ENCODE measurements at regions not wholly inside any gene's neighbourhood (a gene's known extent, or its start where the extent isn't known, plus 50 kb on each side); places are given as distances from the start of the nearest gene placed in this dataset.

GRCh38 chr9:21709464-21710058, 92.9 kb upstream of the MTAP start:
- peak; percentile 60 for ATAC-seq (ENCODE audit: low read depth)
- POLR2A ChIA-PET: no interaction called here
- CTCF ChIA-PET: interaction anchor here (0.6 to 2.7 kb wide), 13 partner anchors 10 to 688 kb away, joined by 3 to 20 read pairs (median 4); no protein-coding TSS in a partner anchor

More at GRCh38 chr9:21709464-21710058, 92.9 kb upstream of the MTAP start:
- intact Hi-C loops (cut with micrococcal nuclease): loop anchor here (1.0 to 5.0 kb wide), 3 partner anchors 80 to 383 kb away; no protein-coding TSS in a partner anchor
- Histone ChIP-seq H4K20me1 (ENCODE audit: control insufficient read depth, insufficient read depth, low read length, poor library complexity, severe bottlenecking) (no peaks in the 10 kb centered on the region), H3K9ac (ENCODE audit: low read length) (no peak overlapping the region), H3K36me3 (replicated peaks in 1 of 2; ENCODE audit: control extremely low read depth in 1 of 2, control insufficient read depth in 1 of 2, extremely low read depth in 1 of 2, insufficient read depth in 2 of 2, low read length in 1 of 2) (no peaks in the 10 kb centered on the region), H3K27me3 (replicated peaks in 1 of 4; ENCODE audit: control extremely low read depth in 1 of 4, control insufficient read depth in 3 of 4, insufficient read depth in 4 of 4, low read length in 3 of 4) (peaks cover 0 to 3% (median 0%) of the 10 kb centered on the region in 4 experiments), H3K79me2 (ENCODE audit: control insufficient read depth, insufficient read depth, low read length) (no peaks in the 10 kb centered on the region), H3K9me3 (ENCODE audit: control extremely low read depth in 1 of 3, control insufficient read depth in 2 of 3, insufficient read depth in 1 of 3, low read length in 2 of 3) (no peaks in the 10 kb centered on the region), H2AFZ (ENCODE audit: insufficient read depth, low read depth, low read length, poor library complexity, severe bottlenecking) (no peak overlapping the region), H3K4me2 (replicated peaks; ENCODE audit: low read depth, low read length, poor library complexity, severe bottlenecking) (no peak overlapping the region), H3K27ac (ENCODE audit: low read length in 2 of 2) (no peak overlapping the region), H3K4me3 (ENCODE audit: control extremely low read depth in 1 of 5, extremely low read depth in 1 of 5, insufficient read depth in 1 of 5, low read depth in 2 of 5, low read length in 4 of 5) (no peak overlapping the region), H3K4me1 (ENCODE audit: control insufficient read depth in 2 of 2, insufficient read depth in 2 of 2, low read length in 2 of 2) (no peaks in the 10 kb centered on the region)
- no peak overlapping the region for H3K4me3 Mint-ChIP-seq
- H3K27ac Mint-ChIP-seq: no peak overlapping the region
- peak; percentile 56 for DNase-seq
- H3K9me3 Mint-ChIP-seq (ENCODE audit: insufficient read depth): no peaks in the 10 kb centered on the region
- H3K4me1 Mint-ChIP-seq: no peaks in the 10 kb centered on the region
- peaks cover 29% of the 10 kb centered on the region for H3K27me3 Mint-ChIP-seq
- TF ChIP-seq CTCF (IDR thresholded peaks at IDR 0.05): peak; percentile 94
- no peak for TF ChIP-seq EZH2 (IDR thresholded peaks at IDR 0.05; ENCODE audit: borderline replicate concordance, insufficient read depth, low read depth, low read length, poor library complexity, severe bottlenecking)
- WGBS (ENCODE audit: insufficient coverage): no CpG with 5 or more reads among the region's 5 CpGs
